ENCODE measurements at regions not wholly inside any gene's neighbourhood (a gene's known extent, or its start where the extent isn't known, plus 50 kb on each side); places are given as distances from the start of the nearest gene placed in this dataset.

DNA sequence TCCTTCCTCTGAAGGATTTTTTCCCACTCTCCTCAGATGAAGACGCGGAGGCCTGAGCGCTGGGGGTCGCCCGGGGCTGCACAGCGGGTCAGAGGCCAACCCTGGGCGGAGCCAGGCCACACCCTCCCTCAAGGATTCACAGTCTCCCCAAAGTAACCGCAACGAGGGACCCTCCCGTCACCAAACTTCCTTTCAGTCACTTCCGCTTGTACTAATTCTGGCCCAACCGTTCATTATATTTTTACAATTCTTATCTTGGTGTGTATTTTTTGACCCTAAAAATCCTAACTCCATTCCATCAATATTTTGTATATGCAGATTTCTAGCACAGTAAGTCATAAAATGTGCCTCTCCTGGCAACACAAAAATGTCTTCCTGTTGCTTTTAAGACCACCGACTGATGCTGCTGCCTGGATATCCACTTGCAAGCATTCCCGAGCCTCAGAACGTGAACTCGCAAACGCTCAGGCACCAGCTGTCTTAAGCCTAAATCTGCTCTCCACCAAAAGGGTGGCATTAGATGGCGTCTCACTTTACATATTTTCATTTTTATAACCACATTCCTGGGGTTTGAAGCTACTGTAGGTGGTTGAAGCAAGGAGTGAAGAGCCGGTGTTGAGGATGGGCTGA is 128.0 kb downstream of the DLL1 start:
- DNase-seq (ENCODE audit: low read depth) = no peak

DNA sequence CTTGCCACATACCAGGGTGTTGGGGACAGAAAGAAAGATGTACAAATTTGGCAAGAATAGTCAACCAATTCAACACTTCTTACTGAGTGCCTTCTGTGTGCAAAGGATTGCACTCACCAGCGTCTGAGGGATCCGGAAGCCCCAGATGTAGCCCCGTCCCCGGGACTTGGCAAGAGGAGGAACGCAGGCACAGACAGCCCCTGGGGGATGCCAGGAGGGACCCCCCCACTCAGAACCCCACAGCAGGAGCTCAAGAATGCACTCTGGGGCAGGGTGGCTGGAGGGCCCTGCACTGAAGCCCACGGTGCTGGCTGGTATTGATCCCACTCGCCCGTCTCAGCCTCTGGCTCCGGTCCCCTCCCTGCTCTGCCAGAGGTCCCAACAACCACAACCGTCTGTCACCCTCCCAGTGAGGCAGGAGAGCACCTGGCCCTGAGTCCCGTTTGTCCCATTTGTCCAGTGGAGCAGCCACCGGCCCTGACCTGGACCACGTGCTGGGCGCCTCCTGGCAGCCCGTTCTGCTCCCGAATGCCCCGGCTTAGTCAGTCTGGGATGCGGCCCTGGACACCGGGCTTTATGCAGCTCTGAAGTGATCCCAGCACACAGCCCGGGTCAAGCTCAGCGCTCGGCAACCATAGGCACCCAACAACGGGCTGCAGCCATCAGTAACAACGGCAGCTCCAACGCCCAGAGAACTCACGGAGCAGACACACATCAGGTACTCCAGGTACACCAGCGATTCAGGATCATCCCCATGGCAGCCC is 128.7 kb downstream of the DLL1 start:
- no peak for DNase-seq (ENCODE audit: low read depth)

DNA sequence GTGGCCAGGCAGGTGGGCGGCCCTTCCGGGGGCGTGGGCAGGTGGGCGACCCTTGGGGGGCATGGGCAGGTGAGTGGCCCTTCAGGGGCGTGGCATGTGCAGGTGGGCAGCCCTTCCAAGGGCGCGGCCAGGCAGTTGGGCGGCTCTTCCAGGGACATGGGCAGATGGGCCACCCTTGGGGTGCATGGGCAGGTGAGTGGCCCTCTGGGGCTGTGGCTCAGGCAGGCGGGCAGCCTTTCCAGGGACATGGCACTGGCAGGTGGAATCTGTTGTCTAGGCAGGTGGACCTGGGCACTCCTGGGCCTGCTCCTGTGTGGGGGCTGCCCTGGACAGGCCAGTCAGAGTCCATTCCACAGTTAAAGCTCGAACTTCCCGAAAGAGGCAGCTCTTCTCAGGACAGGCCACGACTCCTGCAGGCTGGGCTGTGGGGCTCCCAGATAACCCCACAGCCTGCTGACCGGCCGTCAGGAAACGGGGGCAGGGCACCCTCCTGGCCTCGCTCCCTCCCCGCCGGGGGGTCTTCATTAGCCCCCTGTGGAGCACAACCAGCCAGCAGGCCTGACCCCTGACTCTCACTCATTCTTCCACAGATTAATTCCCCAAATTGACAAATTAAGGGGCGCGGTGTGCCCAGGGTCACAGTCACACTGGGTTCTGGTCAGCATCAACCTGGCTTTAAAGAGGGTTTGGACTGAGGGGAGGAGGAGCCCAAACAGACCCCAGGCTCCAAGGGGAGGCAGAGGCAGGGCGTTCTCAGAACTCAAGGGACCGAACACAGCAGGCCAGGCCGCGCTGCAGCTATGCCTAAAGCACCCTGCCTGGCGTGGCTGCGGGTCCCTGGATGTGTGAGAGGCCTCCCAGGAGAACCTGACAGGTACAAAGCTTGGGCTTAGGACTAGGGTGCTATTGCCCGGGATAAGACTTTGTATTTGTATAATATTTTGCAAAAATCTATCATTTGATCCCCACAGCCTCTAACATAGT is 130.0 kb downstream of the DLL1 start:
- no peak for DNase-seq (ENCODE audit: low read depth)

DNA sequence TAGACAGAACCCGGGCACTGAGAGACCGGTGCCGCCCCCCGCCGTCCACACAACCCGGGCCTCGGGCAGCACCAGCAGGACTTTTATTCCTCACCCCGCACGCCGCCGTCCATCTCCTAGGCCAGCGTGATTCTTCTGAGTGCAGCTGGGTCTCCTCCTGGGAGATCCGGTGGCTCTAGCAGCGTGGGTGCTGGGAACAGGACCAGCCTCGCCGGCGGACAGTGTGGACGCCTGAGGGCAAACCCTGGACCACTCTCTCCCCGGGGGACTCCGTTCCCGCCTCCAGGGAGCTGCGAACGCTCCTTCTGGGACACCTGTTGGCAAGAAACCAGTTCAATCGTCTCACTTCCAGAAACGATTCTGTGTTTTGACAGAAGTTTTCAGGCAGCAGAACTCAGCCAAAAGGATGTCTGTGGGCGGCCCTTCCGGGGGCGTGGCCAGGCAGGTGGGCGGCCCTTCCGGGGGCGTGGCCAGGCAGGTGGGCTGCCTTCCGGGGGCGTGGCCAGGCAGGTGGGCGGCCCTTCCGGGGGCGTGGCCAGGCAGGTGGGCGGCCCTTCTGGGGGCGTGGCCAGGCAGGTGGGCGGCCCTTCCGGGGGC is 130.7 kb downstream of the DLL1 start:
- DNase-seq (ENCODE audit: low read depth) = no peak

DNA sequence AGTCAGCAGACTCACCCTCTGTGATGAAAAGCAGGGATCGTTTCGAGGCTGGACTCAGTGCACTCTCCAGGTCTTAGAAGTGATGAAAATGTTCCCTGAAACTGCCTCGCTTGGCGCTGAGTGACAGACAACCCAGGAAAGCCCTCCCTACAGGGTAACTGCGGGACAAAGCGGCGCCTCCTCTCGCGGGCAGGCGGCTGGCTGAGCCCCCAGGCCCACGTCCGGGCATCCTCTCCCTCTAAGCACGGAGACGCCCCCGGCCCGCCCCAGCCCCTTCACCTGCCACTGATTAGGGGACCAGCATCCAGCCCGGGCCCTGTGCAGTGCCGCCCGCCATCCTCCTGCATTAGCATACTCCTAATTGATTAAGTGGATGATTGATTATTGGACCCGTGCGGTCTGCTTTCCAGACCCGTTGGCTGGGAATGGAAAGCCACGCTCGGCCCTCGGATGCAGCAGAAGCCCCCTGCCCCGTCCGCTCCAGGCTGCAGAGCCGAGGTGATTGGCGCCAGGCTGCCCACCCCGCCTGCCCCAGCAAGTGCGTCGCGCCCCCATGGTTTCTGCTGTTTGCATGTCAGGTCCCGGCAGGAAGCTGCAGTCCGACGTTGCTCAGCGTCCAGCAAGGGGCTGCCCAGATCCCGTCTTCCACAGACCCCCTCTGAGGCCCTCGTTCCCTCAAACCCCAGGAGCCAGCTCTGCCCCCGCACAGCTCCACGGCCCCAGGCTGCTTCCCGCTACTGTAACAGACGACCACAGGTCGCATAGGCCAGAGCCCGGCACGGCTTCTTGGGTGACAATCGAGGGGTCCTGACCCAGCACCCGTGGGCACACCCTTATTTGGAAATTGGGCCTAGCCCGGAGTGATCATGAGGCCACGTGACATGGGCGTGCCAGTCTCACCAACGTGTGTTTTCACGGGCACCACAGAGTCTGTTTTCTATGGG is 131.6 kb downstream of the DLL1 start:
- no peak for DNase-seq (ENCODE audit: low read depth)

DNA sequence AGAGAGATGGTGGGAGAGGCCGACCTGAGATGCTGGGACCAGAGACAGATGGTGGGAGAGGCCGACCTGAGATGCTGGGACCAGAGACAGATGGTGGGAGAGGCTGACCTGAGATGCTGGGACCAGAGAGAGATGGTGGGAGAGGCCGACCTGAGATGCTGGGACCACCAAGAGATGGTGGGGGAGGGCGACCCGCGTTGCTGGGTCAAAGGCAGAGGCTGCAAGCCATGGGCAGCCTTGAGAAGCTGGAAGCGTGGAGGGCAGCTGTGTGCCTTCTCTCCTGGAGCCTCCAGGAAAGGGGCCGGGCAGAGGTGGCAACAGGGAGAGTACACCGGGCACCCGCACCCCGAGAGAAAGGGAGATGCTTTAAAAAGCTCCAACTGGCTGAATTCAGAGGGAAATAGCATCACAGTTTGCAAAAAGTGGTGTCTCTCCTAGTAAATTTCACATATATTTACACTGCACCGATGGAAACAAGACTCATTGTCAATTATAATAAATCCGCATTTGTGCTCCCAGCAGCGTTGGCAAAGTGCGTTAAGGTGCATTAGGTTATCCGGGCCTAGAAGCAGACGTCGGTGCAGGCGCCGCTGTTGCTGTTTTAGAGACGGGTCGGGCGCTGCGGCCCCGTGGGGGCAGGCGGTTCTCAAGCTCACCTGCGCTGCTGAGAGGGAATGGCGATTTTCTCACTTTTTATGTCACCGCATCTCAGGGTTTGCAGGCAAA is 132.4 kb downstream of the DLL1 start:
- DNase-seq (ENCODE audit: low read depth) = no peak

DNA sequence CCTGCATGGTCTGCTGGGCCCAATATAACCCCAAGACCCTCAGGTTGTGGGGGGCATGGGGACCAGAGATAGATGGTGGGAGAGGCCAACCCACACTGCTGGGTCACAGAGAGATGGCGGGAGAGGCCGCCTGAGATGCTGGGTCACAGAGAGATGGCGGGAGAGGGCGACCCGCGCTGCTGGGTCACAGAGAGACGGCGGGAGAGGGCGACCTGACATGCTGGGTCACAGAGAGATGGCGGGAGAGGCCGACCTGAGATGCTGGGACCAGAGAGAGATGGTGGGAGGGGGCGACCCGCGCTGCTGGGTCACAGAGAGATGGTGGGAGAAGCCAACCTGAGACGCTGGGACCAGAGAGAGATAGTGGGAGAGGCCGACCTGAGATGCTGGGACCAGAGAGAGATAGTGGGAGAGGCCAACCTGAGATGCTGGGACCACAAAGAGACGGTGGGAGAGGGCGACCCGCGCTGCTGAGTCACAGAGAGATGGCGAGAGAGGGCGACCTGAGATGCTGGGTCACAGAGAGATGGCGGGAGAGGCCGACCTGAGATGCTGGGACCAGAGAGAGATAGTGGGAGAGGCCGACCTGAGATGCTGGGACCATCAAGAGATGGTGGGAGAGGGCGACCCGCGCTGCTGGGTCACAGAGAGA is 133.2 kb downstream of the DLL1 start:
- no peak for DNase-seq (ENCODE audit: low read depth)

DNA sequence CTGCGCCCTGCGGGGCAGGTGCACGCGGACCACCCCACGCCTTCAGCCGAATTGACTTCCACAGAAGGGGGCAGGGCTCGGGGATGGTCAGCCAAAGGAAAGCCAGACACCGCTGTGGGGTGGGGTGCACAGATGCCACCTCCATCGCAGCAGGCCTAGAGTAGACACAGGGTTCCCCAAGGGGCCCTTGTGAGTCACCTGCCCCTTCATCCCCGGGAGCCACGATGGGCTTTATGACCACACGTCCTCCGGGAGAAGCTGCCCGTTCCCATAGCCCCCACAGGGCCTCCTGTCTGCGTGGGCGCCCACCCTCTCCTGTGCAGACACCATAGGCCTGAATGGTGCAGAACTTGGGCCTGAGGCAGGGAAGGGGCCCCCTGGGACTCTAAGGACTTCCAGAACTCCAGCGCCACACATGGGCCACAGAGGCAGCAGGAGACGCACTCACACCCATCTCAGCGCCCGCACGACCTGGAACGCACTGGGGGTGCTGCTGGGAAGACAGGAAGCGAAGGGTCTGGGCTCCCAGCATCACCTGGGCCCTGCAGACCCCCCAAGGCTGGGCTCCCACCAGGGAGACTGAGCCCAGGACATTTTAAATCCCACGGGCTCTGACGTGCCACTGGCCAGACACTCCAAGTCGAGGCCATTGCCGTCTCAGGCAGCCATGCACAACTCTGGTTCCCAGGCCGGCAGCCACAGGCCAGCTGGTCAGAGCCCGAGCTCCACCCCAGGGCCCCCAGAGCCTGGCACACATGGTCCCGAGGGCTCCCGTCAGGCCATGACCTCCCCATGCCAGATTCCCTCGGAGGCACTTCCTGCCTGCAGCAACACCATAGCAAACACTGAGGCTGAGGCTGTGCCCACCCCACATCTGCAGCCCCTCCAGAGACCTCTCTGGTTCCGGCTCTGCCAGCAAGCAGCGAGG is 134.2 kb downstream of the DLL1 start:
- DNase-seq (ENCODE audit: low read depth) = no peak

DNA sequence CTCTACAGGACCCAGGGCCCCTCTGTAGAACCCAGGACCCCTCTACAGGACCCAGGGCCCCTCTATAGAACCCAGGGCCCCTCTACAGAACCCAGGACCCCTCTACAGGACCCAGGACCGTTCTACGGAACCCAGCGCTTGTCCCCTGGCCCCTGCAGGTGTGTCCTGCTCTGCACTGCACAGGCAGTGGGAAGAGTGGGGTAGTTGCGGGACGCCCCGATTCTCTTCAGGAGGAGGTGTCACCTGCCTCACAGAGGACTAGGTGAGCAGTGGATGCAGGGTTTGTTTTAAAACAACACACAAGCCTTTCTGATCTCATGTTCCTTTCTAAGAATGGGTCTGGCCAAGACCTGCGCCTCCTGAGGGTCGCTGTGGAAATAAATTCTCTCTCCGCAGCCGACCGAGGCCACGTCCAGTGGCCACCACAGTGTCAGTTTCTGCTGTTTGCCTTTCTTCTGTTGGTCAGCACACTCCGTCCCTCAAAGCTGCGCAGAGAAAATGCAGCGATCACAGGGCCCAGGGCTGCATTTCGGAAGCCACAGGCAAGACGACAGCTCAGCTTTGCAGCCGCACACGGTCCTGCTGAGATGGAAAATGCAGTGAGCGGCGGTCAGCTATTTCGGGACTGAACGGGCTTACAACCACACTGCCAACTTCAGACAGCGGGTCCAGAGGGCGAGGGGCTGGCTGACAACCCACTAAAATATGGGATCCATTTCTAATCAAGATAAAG is 135.2 kb downstream of the DLL1 start:
- DNase-seq (ENCODE audit: low read depth) = no peak

DNA sequence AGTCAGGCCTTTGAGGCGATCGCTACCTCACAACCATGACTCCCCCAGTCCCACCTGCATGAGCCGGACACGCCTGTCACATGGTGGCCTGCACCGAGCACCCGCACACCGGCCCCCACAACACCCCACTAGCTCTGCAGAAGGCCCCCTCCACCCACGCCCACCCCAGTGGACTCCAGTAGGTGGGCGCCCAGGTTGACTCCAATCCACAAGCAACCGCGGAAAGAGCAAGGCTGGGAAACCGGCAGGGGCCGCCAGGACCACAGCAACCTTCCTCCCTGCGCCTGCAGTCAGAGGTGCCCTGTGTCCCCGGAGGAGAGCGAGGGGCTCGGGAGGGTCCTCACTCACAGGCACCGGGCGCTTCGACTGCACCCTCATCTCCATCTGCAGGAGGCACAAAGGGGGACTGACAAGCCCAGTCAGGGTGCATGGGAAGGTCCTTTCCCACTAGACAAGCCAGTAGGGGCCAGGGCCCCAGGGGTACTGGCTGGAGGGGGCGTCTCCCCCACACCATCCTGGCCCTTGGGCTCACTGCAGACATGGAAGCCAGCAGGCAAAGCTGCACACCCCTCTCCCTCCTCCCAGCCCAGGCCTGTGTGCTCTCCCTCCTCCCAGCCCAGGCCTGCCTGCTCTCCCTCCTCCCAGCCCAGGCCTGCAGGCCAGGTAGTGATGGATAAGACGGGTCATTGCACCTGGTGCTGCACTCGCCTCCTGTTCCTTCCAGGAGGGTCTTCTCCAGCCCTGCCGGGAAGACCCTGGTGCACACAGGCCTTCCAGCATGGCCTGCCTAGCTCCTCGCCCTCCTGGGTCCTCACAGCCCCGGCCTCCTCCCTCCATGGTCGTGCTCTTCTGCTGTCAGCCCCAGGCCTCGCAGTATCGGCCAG is 137.2 kb downstream of the DLL1 start:
- no peak for DNase-seq (ENCODE audit: low read depth)

DNA sequence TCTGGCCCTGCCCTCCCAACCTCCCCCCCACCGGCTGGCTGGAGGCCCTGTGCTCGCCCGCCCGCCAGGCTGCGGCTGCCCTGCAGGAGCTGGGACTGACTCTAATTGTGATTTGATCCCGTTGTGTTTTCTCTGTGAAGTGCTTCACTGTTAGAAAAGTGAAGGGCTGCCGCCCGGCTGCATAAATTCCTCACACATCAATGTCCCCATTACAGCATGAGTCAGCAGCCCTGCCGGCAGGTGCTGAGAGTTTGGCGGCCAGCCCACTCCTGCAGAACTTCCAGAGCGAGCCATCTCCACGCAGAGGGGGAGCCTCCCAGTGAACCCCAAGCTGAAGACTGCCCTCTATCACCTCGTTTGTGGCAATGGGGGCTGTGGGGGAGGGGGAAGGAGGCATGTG is 137.9 kb downstream of the DLL1 start:
- peak; percentile 41 for DNase-seq (ENCODE audit: low read depth)

DNA sequence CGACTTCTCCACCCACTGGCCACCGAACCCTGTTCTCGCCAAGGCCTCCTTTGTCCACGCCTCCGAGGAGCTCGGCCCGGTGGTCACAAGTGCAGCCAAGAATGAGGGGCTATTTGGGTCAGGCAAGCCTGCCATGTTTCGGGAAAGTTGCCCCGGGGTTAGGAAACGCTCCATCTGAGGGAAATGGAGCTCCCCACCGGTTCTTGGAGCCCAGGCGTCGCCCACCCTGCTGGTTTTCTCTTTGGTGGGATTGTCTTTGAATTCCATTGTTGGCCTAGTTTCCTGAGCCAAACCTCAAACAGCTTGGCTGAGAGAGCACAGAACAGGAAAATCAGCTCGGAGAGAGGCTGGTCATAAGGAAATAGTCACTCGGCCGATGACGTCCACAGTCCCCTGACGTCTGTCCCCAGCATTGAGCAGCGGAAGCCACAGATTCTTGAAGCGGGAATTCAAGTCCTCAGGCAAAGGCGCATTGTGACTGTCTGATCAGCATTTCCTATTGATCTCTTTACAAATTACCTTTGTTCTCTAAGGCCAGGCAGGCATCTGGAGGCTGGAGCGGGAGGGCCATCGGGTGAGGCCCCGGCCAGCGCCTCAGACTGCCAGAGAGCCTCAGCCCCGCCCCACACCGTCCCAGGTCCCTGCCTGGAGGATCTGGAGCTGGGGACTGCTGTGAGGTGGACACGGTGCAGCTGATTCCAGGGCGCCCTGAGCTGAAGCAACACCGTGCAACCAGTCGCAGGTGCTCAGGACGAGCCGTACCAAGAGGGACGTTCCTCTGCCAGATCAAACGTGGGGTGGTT is 138.6 kb downstream of the DLL1 start:
- no peak for DNase-seq (ENCODE audit: low read depth)

DNA sequence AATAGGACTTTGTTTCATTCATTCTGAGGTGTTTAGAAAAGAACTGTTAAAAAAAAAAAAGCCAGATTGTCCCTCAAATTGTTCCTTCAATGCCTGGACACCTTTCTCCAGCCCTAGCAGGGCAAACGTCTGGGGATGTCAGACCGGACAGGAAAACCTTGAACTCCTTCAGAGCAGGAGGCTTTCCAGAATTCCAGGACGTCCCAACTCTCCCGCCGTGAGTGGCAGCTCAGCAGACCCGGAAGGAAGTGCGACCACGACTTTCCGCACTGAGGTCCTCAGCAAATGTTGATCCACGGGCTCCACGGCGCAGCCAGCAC is 139.1 kb downstream of the DLL1 start:
- no peak for DNase-seq (ENCODE audit: low read depth)

DNA sequence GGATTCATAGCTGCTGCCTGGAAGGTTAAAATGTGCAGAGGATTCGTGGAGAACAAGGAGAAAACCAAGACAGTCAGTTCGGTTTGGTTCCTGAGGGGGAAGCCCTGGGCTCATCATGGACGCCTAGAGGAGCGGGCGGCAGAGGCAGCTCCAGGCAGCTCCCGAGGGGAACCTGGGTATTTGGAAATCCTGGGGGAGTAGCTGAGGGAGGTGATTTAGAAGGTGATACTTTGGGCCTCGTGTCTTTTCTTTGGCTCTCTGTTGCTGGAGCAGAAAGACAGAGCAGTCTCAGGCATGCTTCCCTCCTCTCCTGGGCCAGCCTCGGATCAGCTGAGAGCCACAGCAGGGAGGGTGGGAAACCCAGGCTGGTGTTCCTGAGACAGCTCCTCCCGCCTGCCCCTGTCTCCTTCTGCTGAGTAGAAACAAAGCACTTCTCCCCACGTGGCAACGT is 139.5 kb downstream of the DLL1 start:
- DNase-seq (ENCODE audit: low read depth) = no peak

DNA sequence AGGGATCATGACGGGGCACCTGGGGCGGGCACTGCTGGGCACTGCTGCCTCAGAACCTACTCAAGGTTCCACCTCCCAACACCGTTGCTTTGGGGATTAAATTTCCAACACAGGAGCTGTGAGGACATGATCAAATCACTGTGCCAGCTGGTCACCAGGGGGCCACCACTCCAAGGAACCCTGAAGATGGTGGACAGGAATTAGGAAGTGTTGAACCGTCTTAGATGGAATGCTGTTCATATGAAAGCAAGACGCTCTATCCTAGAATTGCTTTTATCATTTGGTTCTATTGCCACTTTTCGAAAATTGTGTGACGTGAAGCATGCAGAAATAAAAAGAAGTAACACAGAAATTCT is 140.3 kb downstream of the DLL1 start:
- no peak for DNase-seq (ENCODE audit: low read depth)

All from HT1080 (cell line).